ENCODE measurements at regions not wholly inside any gene's neighbourhood (a gene's known extent, or its start where the extent isn't known, plus 50 kb on each side); places are given as distances from the start of the nearest gene placed in this dataset.

DNA sequence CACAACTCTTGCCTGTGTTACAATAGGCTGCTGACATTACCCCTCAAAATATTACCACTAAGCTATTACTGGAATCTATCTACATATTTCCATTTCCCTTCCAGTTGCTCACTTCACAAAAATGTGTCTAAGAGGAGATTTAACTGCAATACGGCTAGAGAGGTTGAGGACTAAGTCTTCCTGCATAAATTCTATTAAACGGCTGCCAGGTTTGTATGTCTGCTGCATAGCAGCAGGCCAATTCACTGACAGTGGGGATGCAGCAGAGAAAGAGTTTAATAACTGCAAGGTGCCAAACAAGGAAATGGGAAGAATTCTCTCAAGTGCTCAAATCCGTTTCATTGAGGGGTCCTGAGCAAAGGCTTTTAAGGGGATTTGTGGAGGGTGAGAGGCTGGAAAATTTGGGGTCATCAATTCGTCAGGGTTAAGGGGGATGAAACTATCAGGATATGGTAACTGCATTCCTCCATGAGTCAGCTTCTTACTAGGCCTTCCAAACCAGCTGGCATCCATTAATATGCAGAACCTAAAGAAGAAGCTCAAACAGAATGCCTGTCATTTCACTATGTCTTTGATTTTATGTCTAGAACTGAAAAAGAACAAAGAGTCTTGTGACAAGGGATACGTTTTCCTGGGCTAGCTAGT, 675.6 kb downstream of the TBL1XR1 start:
- H3K27ac ChIP-seq (ENCODE audit: insufficient read length, low read depth, low read length), result peak overlapping the region; percentile 48
- peaks cover 34 to 35% of the 10 kb centered on the region in 2 experiments for H3K4me1 Mint-ChIP-seq
- WGBS (ENCODE audit: extremely low coverage, insufficient read length, low lambda C conversion rate), result no CpG with 5 or more reads among the region's 5 CpGs
- H3K27me3 ChIP-seq (ENCODE audit: insufficient read depth, low read length), result no peaks in the 10 kb centered on the region
- H3K23me2 ChIP-seq (ENCODE audit: insufficient read length, low read depth, low read length, poor library complexity, severe bottlenecking), result no peaks in the 10 kb centered on the region
- H2BK5ac ChIP-seq (ENCODE audit: insufficient read length, low read length), result no peak overlapping the region
- no peak overlapping the region for H2BK12ac ChIP-seq (ENCODE audit: insufficient read length, low read depth, low read length)
- H3K23ac ChIP-seq (ENCODE audit: insufficient read length, low read depth, low read length), result no peak overlapping the region
- no peak overlapping the region for H3K4me3 Mint-ChIP-seq
- peak overlapping the region; percentile 24 for H3K4me2 ChIP-seq (ENCODE audit: insufficient read depth, insufficient read length, low read length)
- H3K9me3 ChIP-seq (ENCODE audit: control insufficient read depth, low read depth, low read length), result no peaks in the 10 kb centered on the region
- H4K91ac ChIP-seq (ENCODE audit: insufficient read length, low read depth, low read length), result no peak overlapping the region
- no peak overlapping the region for H4K8ac ChIP-seq (replicated peaks; ENCODE audit: insufficient read length, low read depth, low read length)
- no peak overlapping the region for H2AFZ ChIP-seq (ENCODE audit: low read length)
- peak overlapping the region; percentile 61 to 84 (median 70); a peak in 4 of 7 replicates for H3K27ac Mint-ChIP-seq
- peaks cover 13% of the 10 kb centered on the region; the same call in 1 of the 2 replicates for H3K4me1 ChIP-seq (ENCODE audit: insufficient read depth, low read length)
- no peak overlapping the region for H3K14ac ChIP-seq (ENCODE audit: insufficient read depth, low read length)
- no peaks in the 10 kb centered on the region for H4K20me1 ChIP-seq (ENCODE audit: control insufficient read depth, insufficient read depth, insufficient read length)
- peaks cover 0 to 10% (median 5%) of the 10 kb centered on the region in 3 experiments; a peak in 4 of 7 replicates for H3K36me3 Mint-ChIP-seq (ENCODE audit: insufficient read depth in 1 of 3, low read depth in 3 of 3)
- H2BK20ac ChIP-seq (ENCODE audit: low read depth, low read length, poor library complexity, severe bottlenecking), result no peak overlapping the region
- no peak overlapping the region for H3K9ac ChIP-seq (ENCODE audit: extremely low read depth, insufficient read length, low read length)
- no peak overlapping the region for H4K5ac ChIP-seq (ENCODE audit: insufficient read length, low read depth, low read length)
- no peak overlapping the region for H3K4ac ChIP-seq (ENCODE audit: low read depth, low read length)
- no peak for DNase-seq
- no peaks in the 10 kb centered on the region; the same call in 1 of the 2 replicates for H3K27me3 Mint-ChIP-seq (ENCODE audit: low read depth)
- H3T11ph ChIP-seq (ENCODE audit: low read length), result no peak overlapping the region
- H2BK15ac ChIP-seq (ENCODE audit: low read depth, low read length), result no peak overlapping the region
- H3K9me3 Mint-ChIP-seq, result peaks cover 0 to 2% of the 10 kb centered on the region in 2 experiments; a peak in 2 of 5 replicates
- no peaks in the 10 kb centered on the region for H3K79me2 ChIP-seq (ENCODE audit: insufficient read depth, low read length)
- TF ChIP-seq, protein P1, sequence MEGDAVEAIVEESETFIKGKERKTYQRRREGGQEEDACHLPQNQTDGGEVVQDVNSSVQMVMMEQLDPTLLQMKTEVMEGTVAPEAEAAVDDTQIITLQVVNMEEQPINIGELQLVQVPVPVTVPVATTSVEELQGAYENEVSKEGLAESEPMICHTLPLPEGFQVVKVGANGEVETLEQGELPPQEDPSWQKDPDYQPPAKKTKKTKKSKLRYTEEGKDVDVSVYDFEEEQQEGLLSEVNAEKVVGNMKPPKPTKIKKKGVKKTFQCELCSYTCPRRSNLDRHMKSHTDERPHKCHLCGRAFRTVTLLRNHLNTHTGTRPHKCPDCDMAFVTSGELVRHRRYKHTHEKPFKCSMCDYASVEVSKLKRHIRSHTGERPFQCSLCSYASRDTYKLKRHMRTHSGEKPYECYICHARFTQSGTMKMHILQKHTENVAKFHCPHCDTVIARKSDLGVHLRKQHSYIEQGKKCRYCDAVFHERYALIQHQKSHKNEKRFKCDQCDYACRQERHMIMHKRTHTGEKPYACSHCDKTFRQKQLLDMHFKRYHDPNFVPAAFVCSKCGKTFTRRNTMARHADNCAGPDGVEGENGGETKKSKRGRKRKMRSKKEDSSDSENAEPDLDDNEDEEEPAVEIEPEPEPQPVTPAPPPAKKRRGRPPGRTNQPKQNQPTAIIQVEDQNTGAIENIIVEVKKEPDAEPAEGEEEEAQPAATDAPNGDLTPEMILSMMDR (conservative IDR thresholded peaks at IDR 0.05), result no peak
- H3K18ac ChIP-seq (ENCODE audit: insufficient read length, low read depth, low read length), result peak overlapping the region; percentile 37
- no peaks in the 10 kb centered on the region for H3K79me1 ChIP-seq (ENCODE audit: insufficient read depth, low read depth, low read length, poor library complexity, severe bottlenecking)
- H2BK120ac ChIP-seq (ENCODE audit: low read depth, low read length, poor library complexity, severe bottlenecking), result no peak overlapping the region
- H3K56ac ChIP-seq (ENCODE audit: insufficient read length, low read depth, low read length), result no peak overlapping the region
- no peak overlapping the region for H2AK5ac ChIP-seq (ENCODE audit: insufficient read length, low read length)

Data from H9 (cell line).